Fibroblast of peridontal ligament (primary cell): ENCODE measurements at regions not wholly inside any gene's neighbourhood (a gene's known extent, or its start where the extent isn't known, plus 50 kb on each side); places are given as distances from the start of the nearest gene placed in this dataset.

Experiments used
- DNase-seq: peaks from one replicate; pipeline ENCODE4 v3.0.0-alpha.2; 2010; ENCODE audit errors: extremely low read depth

GRCh38 chr5:74576941-74577456, 63.5 kb downstream of the ENC1 start:
- DNase-seq, result peak; percentile 88

GRCh38 chr5:74575741-74576538, 64.6 kb downstream of the ENC1 start:
- peak; percentile 77 for DNase-seq

- no peak for DNase-seq
These were observed 70.3 kb downstream of the ENC1 start for GRCh38 chr5:74570250-74570649.

GRCh38 chr5:74567411-74567995, 73.0 kb downstream of the ENC1 start:
- no peak for DNase-seq

GRCh38 chr5:74562122-74562521, 78.4 kb downstream of the ENC1 start:
- no peak for DNase-seq

- no peak for DNase-seq
These were observed 80.3 kb downstream of the ENC1 start for GRCh38 chr5:74560245-74560644.

GRCh38 chr5:74556631-74557595, 83.6 kb downstream of the ENC1 start:
- DNase-seq, result peak; percentile 50

GRCh38 chr5:74556006-74556405, 84.5 kb downstream of the ENC1 start:
- DNase-seq, result no peak

GRCh38 chr5:74552101-74552500, 88.4 kb downstream of the ENC1 start:
- no peak for DNase-seq

GRCh38 chr5:74550927-74551326, 89.6 kb downstream of the ENC1 start:
- no peak for DNase-seq

GRCh38 chr5:74549384-74549783, 91.1 kb downstream of the ENC1 start:
- DNase-seq, result no peak

GRCh38 chr5:74546796-74547195, 93.7 kb downstream of the ENC1 start:
- DNase-seq, result peak; percentile 15

GRCh38 chr5:74544811-74545210, 95.7 kb downstream of the ENC1 start:
- no peak for DNase-seq

GRCh38 chr5:74543162-74543995, 97.1 kb downstream of the ENC1 start:
- peak; percentile 85 for DNase-seq

GRCh38 chr5:74542482-74542881, 98.0 kb downstream of the ENC1 start:
- DNase-seq, result no peak

- no peak for DNase-seq
These were observed 99.1 kb downstream of the ENC1 start for GRCh38 chr5:74541381-74541781.

GRCh38 chr5:74540622-74541021, 99.9 kb downstream of the ENC1 start:
- DNase-seq, result no peak

- no peak for DNase-seq
These were observed 100.5 kb downstream of the ENC1 start for GRCh38 chr5:74539986-74540385.

- DNase-seq, result peak; percentile 96
These were observed 102.3 kb downstream of the ENC1 start for GRCh38 chr5:74538206-74538661.

GRCh38 chr5:74536658-74537057, 103.9 kb downstream of the ENC1 start:
- DNase-seq, result no peak

- no peak for DNase-seq
These were observed 104.6 kb downstream of the ENC1 start for GRCh38 chr5:74535926-74536325.
